ENCODE measurements at regions not wholly inside any gene's neighbourhood (a gene's known extent, or its start where the extent isn't known, plus 50 kb on each side); places are given as distances from the start of the nearest gene placed in this dataset.

- TF ChIP-seq CTCF (conservative IDR thresholded peaks at IDR 0.05 in 1 of 2, IDR thresholded peaks at IDR 0.05 in 1 of 2; ENCODE audit: extremely low read depth in 1 of 2, insufficient read depth in 1 of 2, low read depth in 1 of 2, low read length in 2 of 2) = no peak
- TF ChIP-seq EZH2 (IDR thresholded peaks at IDR 0.05; ENCODE audit: borderline replicate concordance, low read length) = no peak
Measured at GRCh38 chr2:120554625-120555032, 181.0 kb upstream of the GLI2 start.
